Heart right ventricle (tissue), 16 donors: ENCODE measurements at regions not wholly inside any gene's neighbourhood (a gene's known extent, or its start where the extent isn't known, plus 50 kb on each side); places are given as distances from the start of the nearest gene placed in this dataset.

ENCODE experiments used
- ATAC-seq, 8 donors: fragments of 200-7000 bp; cut with Tn5 transposase; one replicate each; pipeline ENCODE4 v1.9.1; 2020; ENCODE audit warnings: mild to moderate bottlenecking in 8 of 8, moderate library complexity in 8 of 8, moderate number of reproducible peaks in 1 of 8
- DNase-seq, 2 donors: peaks; one replicate each; pipeline ENCODE4 v3.0.0-alpha.2; 2020
- H3K27ac ChIP-seq, 10 donors: fragments of 200-600 bp; sonication (generic) in 2 of 10; one replicate each; pipeline versions ENCODE4 v1.5.0 to v1.8.0; 2020 to 2022; ENCODE audit warnings: mild to moderate bottlenecking in 3 of 10
- H3K27me3 ChIP-seq, 7 donors: fragments of 200-600 bp; one replicate each; pipeline ENCODE4 v1.8.0; 2021 to 2022; ENCODE audit warnings: mild to moderate bottlenecking in 2 of 7
- H3K36me3 ChIP-seq, 9 donors: fragments of 200-600 bp; sonication (generic) in 1 of 9; one replicate each; pipeline versions ENCODE4 v1.5.0 to v1.8.0; 2020 to 2022; ENCODE audit warnings: mild to moderate bottlenecking in 2 of 9
- H3K4me1 ChIP-seq, 9 donors: fragments of 200-600 bp; sonication (generic) in 1 of 9; one replicate each; pipeline versions ENCODE4 v1.5.0 to v1.8.0; 2020 to 2022; ENCODE audit warnings: mild to moderate bottlenecking in 4 of 9
- H3K4me3 ChIP-seq, 10 donors: fragments of 200-600 bp; sonication (generic) in 2 of 10; one replicate each; pipeline versions ENCODE4 v1.5.0 to v1.8.0; 2020 to 2022; ENCODE audit warnings: mild to moderate bottlenecking in 7 of 10, moderate library complexity in 2 of 10
- H3K9me3 ChIP-seq, 11 donors: fragments of 200-600 bp in 10 of 11; sonication (generic) in 2 of 11; one replicate each; pipeline versions ENCODE4 v1.5.0 to v1.8.0; 2013 to 2022; ENCODE audit warnings: mild to moderate bottlenecking in 2 of 11, control low read depth in 1 of 11, moderate library complexity in 1 of 11
- WGBS, 2 donors: extraction: QIAGEN DNeasy Blood & Tissue Kit; methylation state at CpG; one replicate each; pipeline ENCODE4 v1.1.7; 2013; ENCODE audit warnings: inconsistent platforms in 1 of 2; 5-methylcytosine and 5-hydroxymethylcytosine counted together
- intact Hi-C, 10 donors: fragments of 100-400 bp; cut with DNase I; formaldehyde crosslinking; loops; one replicate each; pipeline versions ENCODE4 v1.11.1 to v1.14.2; 2022
- TF ChIP-seq, protein P1 (sequence below), 9 donors: fragments of 200-600 bp; sonication (generic) in 2 of 9; IDR thresholded peaks; one replicate each; pipeline versions ENCODE4 v1.5.0 to v1.8.0; 2021 to 2022; ENCODE audit warnings: antibody characterized with exemption in 9 of 9, mild to moderate bottlenecking in 5 of 9, moderate library complexity in 1 of 9
- donor health status: Arrhythmogenic right ventricular cardiomyopathy.
- donor health status: ischemic (EF 13 %, LVEDD 7.1; RV severe dilation, severe dysfunction).
- donor health status: healthy with polysubstance abuse.
- donor health status: DM: no; HTN: yes; CAD: no.
- donor health status: DM: no; HTN: no; CAD: no.
- donor health status: ischemic (EF 25% LVEDD 6.9; RV normal size, moderate dysfunction).
- donor health status: ischemic (EF 25% LVEDD 5.7; RV mildly dilated, moderate dysfunction).
- donor health status: healthy.
- donor health status: DM: yes; HTN: yes; CAD: no.
- donor health status: Ischemic cardiomyopathy.
- donor health status: ischemic (EF 35%, LVEDD 5.7; RV mildly dilated, moderate dysfunction).
- donor health status: nonischemic (EF 11% LVEDD 7.7; RV severe dilation, severe dysfunction).
- donor health status: DM: yes; HTN: yes; CAD: no.
- donor health status: PGD.
- donor health status: ischemic (EF 29% LVEDD 5.4; RV normal size, mild dysfunction).
- donor health status: nonischemic (EF 23%, LVEDD 6.1; RV moderate dilation, normal function).

DNA sequence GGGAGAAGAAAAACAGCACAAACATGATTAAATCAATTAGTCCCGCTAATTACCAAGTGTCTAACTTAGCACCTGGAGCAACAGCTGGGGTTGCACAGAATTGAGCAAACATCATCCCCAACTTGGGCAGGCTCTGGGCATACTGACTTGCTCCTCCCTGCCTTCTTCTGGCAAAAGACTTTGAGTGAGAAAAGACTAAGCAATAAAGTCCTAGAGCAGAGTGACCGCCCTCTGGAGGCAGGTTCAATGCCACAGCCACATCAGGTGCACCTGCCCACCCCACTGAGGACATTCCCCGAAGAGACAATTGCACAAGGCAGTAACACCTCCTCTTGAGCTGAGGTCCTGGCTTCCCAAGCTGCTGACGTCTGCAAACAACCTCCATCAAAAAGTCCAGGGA lies 358.3 kb downstream of the SOX9 start:
- Histone ChIP-seq H3K27me3 (peaks cover 0 to 60% (median 16%) of the 10 kb centered on the region in 7 donors), H3K27ac (no peak overlapping the region), H3K4me1 (no peaks in the 10 kb centered on the region), H3K9me3 (peaks cover 0 to 11% (median 0%) of the 10 kb centered on the region in 11 donors), H3K36me3 (no peaks in the 10 kb centered on the region), H3K4me3 (no peak overlapping the region)
- DNase-seq (no peak), ATAC-seq (no peak)
- intact Hi-C loops: no loop called here
- WGBS, 2 donors: 75 to 77% methylated on average over 4 of the region's 4 CpGs
- TF ChIP-seq, protein P1, sequence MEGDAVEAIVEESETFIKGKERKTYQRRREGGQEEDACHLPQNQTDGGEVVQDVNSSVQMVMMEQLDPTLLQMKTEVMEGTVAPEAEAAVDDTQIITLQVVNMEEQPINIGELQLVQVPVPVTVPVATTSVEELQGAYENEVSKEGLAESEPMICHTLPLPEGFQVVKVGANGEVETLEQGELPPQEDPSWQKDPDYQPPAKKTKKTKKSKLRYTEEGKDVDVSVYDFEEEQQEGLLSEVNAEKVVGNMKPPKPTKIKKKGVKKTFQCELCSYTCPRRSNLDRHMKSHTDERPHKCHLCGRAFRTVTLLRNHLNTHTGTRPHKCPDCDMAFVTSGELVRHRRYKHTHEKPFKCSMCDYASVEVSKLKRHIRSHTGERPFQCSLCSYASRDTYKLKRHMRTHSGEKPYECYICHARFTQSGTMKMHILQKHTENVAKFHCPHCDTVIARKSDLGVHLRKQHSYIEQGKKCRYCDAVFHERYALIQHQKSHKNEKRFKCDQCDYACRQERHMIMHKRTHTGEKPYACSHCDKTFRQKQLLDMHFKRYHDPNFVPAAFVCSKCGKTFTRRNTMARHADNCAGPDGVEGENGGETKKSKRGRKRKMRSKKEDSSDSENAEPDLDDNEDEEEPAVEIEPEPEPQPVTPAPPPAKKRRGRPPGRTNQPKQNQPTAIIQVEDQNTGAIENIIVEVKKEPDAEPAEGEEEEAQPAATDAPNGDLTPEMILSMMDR (IDR thresholded peaks at IDR 0.05): no peak

DNA sequence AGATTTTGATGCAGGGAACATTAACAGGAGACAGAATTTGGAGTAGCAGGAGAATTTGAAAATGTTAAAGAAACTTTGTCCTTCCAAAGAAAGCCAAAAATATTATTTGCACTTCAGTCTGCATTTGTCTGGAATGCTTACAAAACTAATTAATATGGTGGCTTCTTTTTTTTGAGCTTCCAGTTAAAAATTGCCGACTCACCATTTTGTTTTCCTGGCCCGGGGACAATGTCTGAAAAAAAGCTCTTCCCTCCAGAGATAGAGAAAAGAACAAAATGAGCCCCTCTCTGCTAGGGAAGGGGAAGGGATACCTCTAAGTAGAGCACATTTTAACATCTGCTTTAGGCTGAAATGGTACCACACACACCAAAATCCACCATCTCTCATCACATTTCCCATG lies 360.8 kb downstream of the SOX9 start:
- H3K36me3 ChIP-seq: no peaks in the 10 kb centered on the region
- H3K4me1 ChIP-seq: no peaks in the 10 kb centered on the region
- no peak overlapping the region for H3K27ac ChIP-seq
- TF ChIP-seq, protein P1 (IDR thresholded peaks at IDR 0.05): no peak
- no peaks in the 10 kb centered on the region for H3K9me3 ChIP-seq
- no peak overlapping the region for H3K4me3 ChIP-seq
- intact Hi-C loops: no loop called here
- WGBS, 2 donors: 72 to 87% methylated on average over 2 of the region's 2 CpGs
- DNase-seq (no peak), ATAC-seq (no peak)
- peaks cover 0 to 59% (median 23%) of the 10 kb centered on the region in 7 donors for H3K27me3 ChIP-seq

DNA sequence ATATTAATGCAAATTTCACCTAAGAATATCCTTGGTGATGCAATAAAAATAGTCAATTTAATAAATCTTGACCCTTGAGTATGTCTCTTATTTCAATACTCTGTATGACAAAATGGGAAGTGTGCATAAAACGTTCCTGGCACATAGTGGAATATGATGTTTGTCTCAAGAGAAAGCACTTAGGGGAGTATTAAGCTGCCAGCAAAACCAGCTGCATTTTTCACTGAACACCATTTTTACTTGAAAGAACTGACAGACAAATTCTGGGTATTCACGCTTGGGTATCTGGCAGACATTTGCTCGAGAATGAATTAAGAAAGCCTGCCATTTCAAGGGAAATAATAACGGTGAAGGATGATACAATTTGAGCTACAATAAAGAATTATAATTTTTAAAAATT lies 364.8 kb downstream of the SOX9 start:
- Histone ChIP-seq H3K27me3 (peaks cover 0 to 54% (median 25%) of the 10 kb centered on the region in 7 donors), H3K36me3 (no peaks in the 10 kb centered on the region), H3K9me3 (peaks cover 0 to 5% (median 0%) of the 10 kb centered on the region in 11 donors), H3K4me1 (no peaks in the 10 kb centered on the region), H3K4me3 (no peak overlapping the region), H3K27ac (no peak overlapping the region)
- intact Hi-C loops: no loop called here
- ATAC-seq (no peak), DNase-seq (no peak)
- TF ChIP-seq, protein P1 (IDR thresholded peaks at IDR 0.05): no peak
- 66 to 74% methylated on average over 4 of the region's 4 CpGs for WGBS, 2 donors

DNA sequence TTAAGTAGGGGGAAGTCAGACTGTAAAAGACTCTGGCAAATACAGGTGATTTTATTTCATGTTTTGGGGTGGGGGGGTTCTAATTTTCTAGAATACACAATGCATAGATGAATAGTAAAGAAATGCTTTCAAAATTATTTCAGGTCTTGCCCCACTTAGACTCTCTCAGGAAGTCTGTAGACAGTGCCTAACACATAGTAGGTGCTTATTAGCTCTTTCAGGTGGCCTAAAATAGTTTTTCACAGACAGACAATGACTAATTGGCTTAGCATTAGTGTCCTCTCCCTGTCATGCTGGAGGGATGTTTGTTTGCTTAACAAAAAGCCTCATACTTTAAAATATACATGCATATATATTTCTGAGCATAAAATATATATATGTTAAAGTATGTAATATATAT lies 366.0 kb downstream of the SOX9 start:
- DNase-seq: no peak
- no peak overlapping the region for H3K27ac ChIP-seq
- no peaks in the 10 kb centered on the region for H3K36me3 ChIP-seq
- TF ChIP-seq, protein P1 (IDR thresholded peaks at IDR 0.05): no peak
- peaks cover 0 to 13% (median 0%) of the 10 kb centered on the region in 11 donors for H3K9me3 ChIP-seq
- intact Hi-C loops: no loop called here
- peaks cover 0 to 52% (median 25%) of the 10 kb centered on the region in 7 donors for H3K27me3 ChIP-seq
- no peaks in the 10 kb centered on the region for H3K4me1 ChIP-seq
- ATAC-seq: no peak
- H3K4me3 ChIP-seq: no peak overlapping the region
